Stimulated activated effector memory CD8-positive, alpha-beta T cell treated with anti-CD3 and anti-CD28 coated beads, Interleukin-12 subunit alpha, Interleukin-12 subunit beta, amount 100 ng/mL, for 72 hours (primary cell): ENCODE measurements at regions not wholly inside any gene's neighbourhood (a gene's known extent, or its start where the extent isn't known, plus 50 kb on each side); places are given as distances from the start of the nearest gene placed in this dataset.

ENCODE experiments used
- ATAC-seq: fragments of 150-1000 bp; cut with Tn5 transposase; 2 replicates; pipeline ENCODE4 v1.10.0; 2021
- DNase-seq, 2 donors: peaks; one replicate each; pipeline ENCODE4 v3.0.0; 2021 to 2022; ENCODE audit warnings: low spot score in 2 of 2
- H3K27ac Mint-ChIP-seq: one replicate; pipeline ENCODE4 v1.8.0; 2022; ENCODE audit warnings: mild to moderate bottlenecking, mixed read lengths
- H3K36me3 Mint-ChIP-seq: one replicate; pipeline ENCODE4 v1.8.0; 2022; ENCODE audit warnings: mild to moderate bottlenecking, mixed read lengths
- H3K4me1 Mint-ChIP-seq: one replicate; pipeline ENCODE4 v1.8.0; 2022; ENCODE audit warnings: mixed read lengths
- H3K4me3 Mint-ChIP-seq: one replicate; pipeline ENCODE4 v1.8.0; 2022; ENCODE audit warnings: mild to moderate bottlenecking, mixed read lengths
- H3K9me3 Mint-ChIP-seq: one replicate; pipeline ENCODE4 v1.8.0; 2022; ENCODE audit warnings: mixed read lengths

DNA sequence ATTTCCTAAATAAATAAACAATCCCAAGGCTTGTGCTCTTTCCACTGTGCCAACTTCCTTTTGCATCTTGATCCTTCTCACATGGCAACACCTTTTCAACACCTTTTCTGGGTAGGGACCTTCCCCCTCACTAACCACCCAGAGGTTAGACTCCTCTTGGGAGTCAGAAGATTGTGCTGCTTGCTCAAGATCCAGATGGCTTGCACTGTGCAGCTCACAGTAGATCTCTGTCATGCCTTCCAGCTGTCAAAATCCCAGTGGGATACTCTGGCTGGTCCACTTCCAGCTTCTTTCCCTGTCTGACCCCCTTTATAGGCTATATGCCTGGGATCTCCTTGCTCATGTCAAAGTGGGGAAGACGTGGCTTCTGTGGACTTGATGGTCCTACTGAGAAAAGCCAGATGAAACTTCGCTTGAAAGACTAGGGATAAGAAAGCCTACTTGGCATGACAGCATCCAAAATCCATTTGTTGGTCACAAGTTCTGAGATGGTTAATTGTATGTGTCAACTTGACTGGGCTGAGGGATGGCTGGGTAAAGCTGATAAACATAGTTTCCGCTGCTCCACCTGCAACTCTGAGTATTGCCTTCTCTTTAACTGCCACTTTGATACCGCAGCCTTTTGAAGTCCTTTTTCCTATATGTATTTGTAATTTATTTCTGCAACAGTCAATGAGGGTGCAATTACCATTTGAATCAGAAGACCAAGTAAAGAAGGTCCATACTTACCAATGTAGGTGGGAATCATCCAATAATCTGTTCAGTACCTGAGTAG lies 74.5 kb downstream of the S1PR1 start:
- peak overlapping the region; percentile 53 for H3K4me3 Mint-ChIP-seq
- DNase-seq (no peak), ATAC-seq (no peak)
- H3K27ac Mint-ChIP-seq, result no peak overlapping the region
- no peaks in the 10 kb centered on the region for H3K9me3 Mint-ChIP-seq
- peaks cover 81% of the 10 kb centered on the region for H3K4me1 Mint-ChIP-seq
- H3K36me3 Mint-ChIP-seq, result no peaks in the 10 kb centered on the region

DNA sequence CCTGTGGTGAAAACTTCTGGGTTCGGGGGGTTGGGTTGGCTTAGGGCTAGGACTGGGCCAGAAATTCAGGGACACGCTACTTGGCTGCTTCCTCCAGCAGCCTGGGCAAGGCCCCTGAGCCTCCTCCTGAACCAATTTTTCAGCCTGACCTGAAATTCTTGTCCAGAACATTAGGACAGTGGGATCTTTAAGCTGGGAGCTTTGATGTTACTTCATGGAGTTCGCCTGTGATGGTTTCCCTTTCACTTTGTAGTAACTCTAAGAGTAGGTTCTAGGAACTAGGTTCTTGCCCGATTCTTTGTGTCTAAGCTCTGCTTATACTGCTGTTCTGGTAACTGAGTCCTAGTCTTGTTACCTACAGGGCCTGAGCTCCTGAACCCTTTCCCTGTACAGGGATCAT lies 75.3 kb downstream of the S1PR1 start:
- DNase-seq (no peak), ATAC-seq (no peak)
- H3K4me1 Mint-ChIP-seq, result peaks cover 77% of the 10 kb centered on the region
- H3K4me3 Mint-ChIP-seq, result peak overlapping the region; percentile 53
- H3K9me3 Mint-ChIP-seq, result no peaks in the 10 kb centered on the region
- H3K36me3 Mint-ChIP-seq, result no peaks in the 10 kb centered on the region
- peak overlapping the region; percentile 65 for H3K27ac Mint-ChIP-seq

DNA sequence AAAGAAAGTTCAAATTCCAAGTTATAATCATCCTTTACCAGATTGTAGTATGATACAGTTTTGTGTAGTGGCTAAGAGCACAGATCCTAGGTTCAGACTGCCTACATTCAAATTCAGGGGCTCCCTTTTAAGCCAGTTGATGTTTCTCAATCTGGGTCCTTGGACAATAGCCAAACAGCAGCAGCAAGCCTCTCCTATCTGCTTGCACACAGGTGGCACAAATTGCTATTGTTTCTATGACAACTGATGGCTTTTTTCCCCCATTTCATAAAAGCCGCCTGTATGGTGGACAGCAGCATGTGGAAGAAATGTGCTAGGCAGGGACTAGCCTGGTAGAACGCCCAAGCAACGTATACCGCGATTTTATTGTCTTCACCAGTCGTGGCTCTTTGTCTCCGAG lies 76.5 kb downstream of the S1PR1 start:
- Mint-ChIP-seq H3K36me3 (no peaks in the 10 kb centered on the region), H3K9me3 (no peaks in the 10 kb centered on the region), H3K4me3 (no peak overlapping the region), H3K27ac (peak overlapping the region; percentile 65), H3K4me1 (peaks cover 65% of the 10 kb centered on the region)
- DNase-seq, result no peak
- ATAC-seq, result no peak

DNA sequence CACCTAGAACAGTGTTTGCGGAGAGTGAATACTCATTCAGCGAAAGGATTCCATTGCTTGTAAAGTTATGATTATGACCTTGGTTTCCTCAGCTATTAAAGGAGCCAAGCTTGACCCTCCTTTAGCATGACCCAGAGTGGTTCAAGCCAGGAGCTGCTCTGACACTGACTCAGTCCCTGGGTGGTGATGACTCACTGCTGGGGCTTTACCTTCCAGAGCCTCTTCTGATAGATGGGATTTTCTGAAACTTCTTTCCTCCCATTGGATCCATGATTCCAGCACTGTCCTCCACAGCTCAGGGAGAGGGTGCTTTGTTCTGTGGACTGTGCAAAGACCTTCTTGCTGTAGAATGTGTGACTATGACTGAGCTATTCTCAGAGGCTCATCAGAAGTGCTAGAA lies 77.4 kb downstream of the S1PR1 start:
- Mint-ChIP-seq H3K36me3 (no peaks in the 10 kb centered on the region), H3K4me1 (peaks cover 58% of the 10 kb centered on the region), H3K4me3 (no peak overlapping the region), H3K27ac (no peak overlapping the region), H3K9me3 (no peaks in the 10 kb centered on the region)
- DNase-seq (no peak), ATAC-seq (peak; percentile 91)

DNA sequence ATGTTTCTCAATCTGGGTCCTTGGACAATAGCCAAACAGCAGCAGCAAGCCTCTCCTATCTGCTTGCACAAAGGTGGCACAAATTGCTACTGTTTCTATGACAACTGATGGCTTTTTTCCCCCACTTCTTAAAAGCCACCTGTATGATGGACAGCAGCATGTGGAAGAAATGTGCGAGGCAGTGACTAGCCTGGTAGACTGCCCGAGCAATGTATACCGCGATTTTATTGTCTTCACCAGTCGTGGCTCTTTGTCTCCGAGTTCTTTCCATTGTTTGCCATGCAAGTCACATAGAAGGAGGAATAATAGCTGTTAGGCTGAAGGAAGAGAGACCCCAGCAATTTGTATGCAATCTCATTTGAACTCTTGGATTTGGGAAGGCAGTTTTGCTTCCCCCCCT lies 79.4 kb downstream of the S1PR1 start:
- Mint-ChIP-seq H3K9me3 (no peaks in the 10 kb centered on the region), H3K27ac (no peak overlapping the region), H3K36me3 (no peaks in the 10 kb centered on the region), H3K4me1 (peaks cover 38% of the 10 kb centered on the region), H3K4me3 (no peak overlapping the region)
- ATAC-seq, result no peak
- DNase-seq, result no peak

DNA sequence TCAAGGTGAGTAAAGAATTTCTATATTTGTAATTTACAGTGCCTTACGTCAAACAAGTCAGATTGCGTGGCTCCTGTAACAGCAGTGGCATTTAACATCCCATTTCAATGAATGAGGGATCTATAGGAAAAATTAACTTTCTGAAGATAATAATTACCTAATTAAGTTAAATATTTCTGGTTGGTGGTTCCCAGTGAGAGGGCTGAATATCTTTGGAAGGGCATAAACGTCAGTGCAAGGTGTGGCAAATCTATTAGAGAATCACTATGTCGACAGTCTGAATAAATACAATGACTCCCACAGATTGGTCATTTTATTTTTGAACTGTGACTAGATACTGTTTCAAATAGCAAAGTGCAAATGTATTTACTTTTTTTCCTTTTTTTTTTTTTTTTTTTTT lies 80.0 kb downstream of the S1PR1 start:
- H3K27ac Mint-ChIP-seq, result no peak overlapping the region
- no peaks in the 10 kb centered on the region for H3K9me3 Mint-ChIP-seq
- H3K4me3 Mint-ChIP-seq, result no peak overlapping the region

DNA sequence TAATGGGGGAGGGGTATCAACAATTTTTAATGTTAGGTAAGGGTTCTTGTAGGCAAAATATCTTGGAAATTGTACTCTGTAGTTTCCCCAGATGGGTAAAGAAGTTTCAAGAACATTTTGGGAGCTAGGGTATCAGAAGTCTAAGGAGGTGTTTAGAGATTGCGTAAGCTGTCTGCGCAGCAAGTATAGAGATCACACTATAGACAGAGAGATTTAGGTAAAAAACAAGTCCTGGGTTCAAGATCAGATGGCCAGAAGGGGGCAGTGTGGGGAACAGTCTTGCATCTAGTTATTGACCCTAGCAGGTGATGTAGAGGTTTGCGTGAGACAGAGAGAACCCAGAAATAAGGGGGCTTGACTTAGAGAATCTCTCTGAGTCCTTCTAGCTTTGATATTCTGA lies 80.8 kb downstream of the S1PR1 start:
- ATAC-seq (no peak), DNase-seq (no peak)
- no peaks in the 10 kb centered on the region for H3K9me3 Mint-ChIP-seq
- no peaks in the 10 kb centered on the region for H3K36me3 Mint-ChIP-seq
- H3K27ac Mint-ChIP-seq, result no peak overlapping the region
- peaks cover 25% of the 10 kb centered on the region for H3K4me1 Mint-ChIP-seq
- no peak overlapping the region for H3K4me3 Mint-ChIP-seq

More for the DNA sequence above, 80.0 kb downstream of the S1PR1 start:
- DNase-seq (no peak), ATAC-seq (no peak)
- Mint-ChIP-seq H3K36me3 (no peaks in the 10 kb centered on the region), H3K4me1 (peaks cover 32% of the 10 kb centered on the region)

DNA sequence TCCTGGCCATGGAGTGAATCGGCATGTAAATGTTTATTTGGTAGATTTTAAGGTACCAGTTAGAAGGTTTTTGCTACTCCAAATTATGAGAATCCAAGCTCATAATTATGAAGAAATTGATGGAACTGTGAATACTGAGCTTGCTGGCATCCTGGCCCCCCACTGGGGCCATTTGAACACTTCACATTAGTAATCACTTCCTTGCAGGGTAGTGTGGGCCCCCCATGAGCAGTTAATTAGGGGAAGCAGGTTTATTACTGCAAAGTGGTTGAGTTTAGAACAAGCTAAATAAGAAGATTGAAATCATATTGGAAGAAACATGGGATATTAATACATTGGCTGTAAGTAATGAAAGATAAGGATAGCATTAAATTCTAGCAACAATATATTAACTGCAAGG lies 86.7 kb downstream of the S1PR1 start:
- Mint-ChIP-seq H3K36me3 (no peaks in the 10 kb centered on the region), H3K4me1 (no peaks in the 10 kb centered on the region), H3K9me3 (no peaks in the 10 kb centered on the region), H3K4me3 (no peak overlapping the region), H3K27ac (no peak overlapping the region)
- DNase-seq, result no peak
- no peak for ATAC-seq

DNA sequence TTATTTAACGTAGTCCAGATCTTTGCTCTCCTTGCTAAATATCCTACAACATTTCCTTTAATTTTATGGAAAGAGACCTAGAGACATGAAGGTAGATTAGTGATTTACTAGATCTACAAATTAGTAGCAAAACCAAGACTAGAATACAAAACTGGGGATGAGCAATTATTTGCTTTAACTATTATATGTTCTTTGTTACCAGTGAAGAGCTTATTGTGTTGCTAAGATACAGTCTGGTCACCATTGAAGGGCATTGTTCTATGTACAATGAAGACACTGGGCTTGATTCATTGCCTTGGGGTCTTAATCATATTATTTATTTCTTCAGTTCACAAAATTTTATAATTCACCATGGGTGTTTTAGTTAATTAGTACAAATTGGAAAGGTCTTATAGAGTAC lies 88.3 kb downstream of the S1PR1 start:
- H3K36me3 Mint-ChIP-seq, result no peaks in the 10 kb centered on the region
- peaks cover under 1% of the 10 kb centered on the region for H3K4me1 Mint-ChIP-seq
- no peak overlapping the region for H3K27ac Mint-ChIP-seq

DNA sequence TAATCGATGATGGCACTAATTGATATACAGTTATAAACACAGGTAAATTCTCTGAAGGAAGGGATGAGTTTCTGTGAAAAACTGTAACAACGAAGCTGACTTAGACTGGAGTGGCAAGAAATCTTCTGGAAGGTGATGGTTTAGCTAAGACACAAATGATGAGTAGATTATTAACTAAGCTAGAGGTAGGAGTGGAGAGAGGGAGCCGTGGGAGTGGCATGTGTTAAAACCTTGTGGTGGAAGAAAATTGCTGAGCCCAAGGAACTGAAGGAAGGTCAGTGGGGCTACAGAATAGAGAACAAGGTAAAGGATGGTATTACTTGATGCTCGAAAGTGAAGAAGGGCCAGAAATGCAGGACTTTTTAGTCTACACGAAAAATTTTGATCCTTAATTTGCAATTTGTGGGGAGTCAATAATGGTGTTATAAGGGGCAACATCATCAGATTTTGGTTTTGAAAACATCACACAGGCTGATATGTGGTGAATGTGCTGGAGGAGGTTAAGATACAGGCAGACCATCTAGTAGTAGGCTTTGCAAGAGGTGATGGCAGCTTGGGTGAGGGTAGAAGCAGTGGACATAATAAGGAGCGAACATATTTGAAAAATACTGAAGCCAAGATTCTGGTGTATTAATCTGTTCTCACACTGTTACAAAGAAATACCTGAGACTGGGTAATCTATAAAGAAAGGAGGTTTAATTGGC lies 93.8 kb downstream of the S1PR1 start:
- DNase-seq (no peak), ATAC-seq (no peak)
- no peaks in the 10 kb centered on the region for H3K9me3 Mint-ChIP-seq
- H3K4me3 Mint-ChIP-seq, result no peak overlapping the region
- H3K4me1 Mint-ChIP-seq, result peaks cover 24% of the 10 kb centered on the region
- H3K36me3 Mint-ChIP-seq, result no peaks in the 10 kb centered on the region
- peak overlapping the region; percentile 35 for H3K27ac Mint-ChIP-seq

More for the DNA sequence above, 88.3 kb downstream of the S1PR1 start:
- Mint-ChIP-seq H3K9me3 (no peaks in the 10 kb centered on the region), H3K4me3 (no peak overlapping the region)
- no peak for ATAC-seq
- no peak for DNase-seq

DNA sequence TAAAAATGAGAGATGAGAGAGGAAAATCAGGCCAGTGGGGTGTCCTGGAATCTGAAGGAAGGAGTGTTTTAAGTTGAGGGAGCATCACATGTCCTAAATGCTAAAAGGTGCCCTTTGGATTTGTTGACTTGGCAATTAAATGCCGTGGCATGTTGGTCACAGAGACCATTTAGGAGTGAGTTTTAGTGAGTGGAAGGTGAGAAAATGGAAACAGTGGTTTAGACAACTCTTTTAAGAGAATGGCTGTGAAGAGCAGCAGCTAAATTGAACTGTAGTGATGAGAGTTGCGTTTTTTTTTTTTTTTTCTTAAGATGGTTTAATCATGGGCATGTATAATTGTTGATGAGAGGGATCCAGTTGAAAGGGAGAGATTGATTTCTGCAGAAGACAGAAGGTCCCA lies 95.0 kb downstream of the S1PR1 start:
- peaks cover 28% of the 10 kb centered on the region for H3K4me1 Mint-ChIP-seq
- H3K9me3 Mint-ChIP-seq, result peaks cover 4% of the 10 kb centered on the region
- H3K27ac Mint-ChIP-seq, result no peak overlapping the region
- DNase-seq (no peak), ATAC-seq (no peak)
- H3K4me3 Mint-ChIP-seq, result no peak overlapping the region
- no peaks in the 10 kb centered on the region for H3K36me3 Mint-ChIP-seq

DNA sequence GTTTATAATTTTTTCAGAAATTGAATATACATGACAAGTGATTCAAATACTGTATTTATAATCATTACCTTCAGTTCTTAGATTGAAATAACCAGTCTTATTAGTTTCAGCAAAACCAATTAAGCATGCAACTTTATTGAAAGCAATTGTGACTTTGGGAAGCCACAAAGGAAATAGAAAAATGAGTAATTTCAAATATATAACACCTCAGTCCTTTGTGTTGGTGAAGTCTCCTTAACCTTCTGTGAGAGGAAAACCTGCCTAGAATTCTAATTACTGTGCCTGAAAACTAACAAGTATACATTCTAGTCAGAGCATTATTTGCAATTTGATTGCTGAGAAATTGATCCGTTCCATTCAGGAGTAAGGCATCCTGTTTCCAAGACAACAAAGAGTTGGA lies 95.8 kb downstream of the S1PR1 start:
- Mint-ChIP-seq H3K9me3 (peaks cover 5% of the 10 kb centered on the region), H3K4me1 (peaks cover 30% of the 10 kb centered on the region), H3K36me3 (no peaks in the 10 kb centered on the region), H3K4me3 (no peak overlapping the region), H3K27ac (no peak overlapping the region)
- no peak for DNase-seq
- no peak for ATAC-seq

DNA sequence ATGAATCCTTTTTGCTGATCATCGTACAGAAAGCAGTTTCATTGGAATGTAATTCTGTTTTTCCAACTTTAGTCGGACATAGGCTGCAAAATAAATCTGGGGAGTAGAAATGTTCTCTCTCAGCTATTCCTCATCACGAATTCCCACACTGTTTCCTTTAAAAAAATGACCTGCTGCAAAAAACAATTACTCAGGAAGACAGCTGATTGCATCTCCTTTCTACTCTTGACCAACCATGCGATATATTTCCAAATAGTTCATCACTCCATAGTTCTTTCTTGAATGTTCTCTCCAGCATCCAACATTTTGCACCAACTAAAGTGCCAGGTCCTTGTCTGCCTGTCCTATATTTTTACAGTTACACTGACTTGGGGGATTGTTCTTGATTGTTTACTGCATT lies 96.4 kb downstream of the S1PR1 start:
- Mint-ChIP-seq H3K36me3 (no peaks in the 10 kb centered on the region), H3K9me3 (peaks cover 5% of the 10 kb centered on the region), H3K27ac (no peak overlapping the region), H3K4me1 (peaks cover 34% of the 10 kb centered on the region), H3K4me3 (no peak overlapping the region)
- no peak for ATAC-seq
- DNase-seq, result no peak

DNA sequence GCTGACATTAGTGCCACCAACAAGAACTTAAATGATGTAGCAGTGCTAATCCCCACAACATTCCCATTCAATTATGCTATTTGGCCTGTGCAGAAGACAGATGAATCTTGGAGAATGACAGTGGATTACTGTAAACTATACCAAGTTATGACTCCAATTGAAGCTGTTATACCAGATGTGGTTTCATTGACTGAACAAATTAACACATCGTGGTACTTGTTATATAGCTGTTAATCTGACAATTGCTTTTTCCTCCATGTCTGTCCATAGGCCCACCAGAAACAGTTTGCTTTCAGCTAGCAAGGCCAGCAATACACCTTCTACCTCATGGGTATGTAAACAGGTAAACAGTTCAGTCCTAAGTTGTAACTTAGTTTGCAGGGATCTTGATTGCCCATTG lies 101.1 kb downstream of the S1PR1 start:
- peaks cover 23% of the 10 kb centered on the region for H3K4me1 Mint-ChIP-seq
- ATAC-seq (peak; percentile 56), DNase-seq (no peak)
- no peak overlapping the region for H3K4me3 Mint-ChIP-seq
- no peak overlapping the region for H3K27ac Mint-ChIP-seq
- peaks cover 6% of the 10 kb centered on the region for H3K9me3 Mint-ChIP-seq
- H3K36me3 Mint-ChIP-seq, result peaks cover 3% of the 10 kb centered on the region

DNA sequence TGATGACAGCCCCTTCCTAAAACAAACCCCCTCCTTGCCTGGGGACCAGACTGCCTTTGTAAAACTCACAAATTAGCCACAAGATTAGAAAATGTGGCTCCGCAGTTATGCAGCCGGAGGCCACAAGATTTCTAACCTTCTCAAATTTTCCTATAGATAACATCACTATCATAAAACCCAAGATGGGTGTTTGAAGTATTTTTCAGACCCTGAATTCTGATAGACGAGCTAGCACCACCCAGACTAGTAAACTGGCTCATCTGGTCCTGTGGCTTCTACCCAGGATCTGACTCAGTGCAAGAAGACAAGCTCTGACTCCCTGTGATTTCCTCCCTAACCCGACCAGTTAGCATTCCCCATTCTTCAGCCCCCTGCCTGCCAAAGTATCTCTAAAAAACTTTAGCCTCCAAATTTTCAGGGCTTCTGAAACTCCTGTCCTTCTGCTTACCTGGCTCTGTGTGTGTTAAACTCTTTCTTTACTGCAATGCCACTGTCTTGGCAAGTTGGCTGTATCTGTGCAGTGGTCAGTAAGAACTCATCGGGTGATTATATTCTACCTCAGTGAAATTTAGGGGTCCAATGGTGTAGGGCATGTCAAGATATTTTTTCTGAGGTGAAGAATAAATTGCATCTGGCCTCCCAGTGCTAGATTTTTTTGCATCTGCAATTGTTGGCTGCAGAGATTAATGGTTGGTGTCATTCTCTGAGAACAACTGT lies 102.1 kb downstream of the S1PR1 start:
- Mint-ChIP-seq H3K36me3 (peaks cover 4% of the 10 kb centered on the region), H3K4me1 (peaks cover 27% of the 10 kb centered on the region), H3K4me3 (no peak overlapping the region), H3K27ac (no peak overlapping the region), H3K9me3 (peaks cover 13% of the 10 kb centered on the region)
- ATAC-seq, result peak; percentile 99
- no peak for DNase-seq

DNA sequence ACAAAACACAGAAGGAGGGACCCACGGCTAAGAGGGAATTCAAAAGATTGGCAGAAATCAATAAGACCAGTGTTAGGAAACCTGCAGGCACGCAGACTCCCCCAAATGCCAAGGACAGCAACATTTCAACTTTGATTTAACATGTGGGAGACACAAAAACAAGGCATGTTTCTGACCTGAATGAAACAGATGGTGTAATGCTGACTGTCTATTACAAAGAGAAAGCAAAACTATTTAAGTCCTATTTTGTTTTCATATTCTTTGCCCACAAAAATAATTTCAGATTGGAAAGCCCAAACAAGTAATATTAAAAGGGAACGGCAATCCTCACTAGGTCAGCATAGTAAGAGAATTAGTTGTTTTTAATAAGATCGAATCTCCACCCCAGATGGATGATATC lies 107.9 kb downstream of the S1PR1 start:
- peak overlapping the region; percentile 26 for H3K27ac Mint-ChIP-seq
- ATAC-seq, result no peak
- DNase-seq, result no peak
- H3K9me3 Mint-ChIP-seq, result peaks cover 8% of the 10 kb centered on the region
- peaks cover 43% of the 10 kb centered on the region for H3K4me1 Mint-ChIP-seq
- H3K4me3 Mint-ChIP-seq, result peak overlapping the region; percentile 9
- H3K36me3 Mint-ChIP-seq, result peaks cover 4% of the 10 kb centered on the region
